Natural killer cell (primary cell): ENCODE measurements at regions not wholly inside any gene's neighbourhood (a gene's known extent, or its start where the extent isn't known, plus 50 kb on each side); places are given as distances from the start of the nearest gene placed in this dataset.

ENCODE experiments used
- ATAC-seq, 3 donors: fragments of 150-1000 bp in 2 of 3; fragments of 200-7000 bp in 1 of 3; cut with Tn5 transposase; 1 replicate in 1 of 3; 2 replicates in 2 of 3; pipeline ENCODE4 v1.10.0; 2021; ENCODE audit warnings: mild to moderate bottlenecking in 2 of 3, moderate library complexity in 2 of 3
- DNase-seq, 2 donors: peaks; one replicate each; pipeline versions ENCODE4 v3.0.0 to v3.0.0-alpha.2; 2013 to 2021; ENCODE audit warnings: mixed read lengths in 1 of 2
- H3K27ac ChIP-seq: one replicate; pipeline ENCODE4 v1.5.1; 2013; ENCODE audit warnings: mild to moderate bottlenecking, low read length
- H3K27me3 ChIP-seq: one replicate; pipeline ENCODE4 v1.6.1; 2013; ENCODE audit warnings: low read length; ENCODE audit not compliant: control insufficient read depth, insufficient read depth
- H3K36me3 ChIP-seq: one replicate; pipeline ENCODE4 v1.6.1; 2013; ENCODE audit warnings: low read length; ENCODE audit not compliant: control insufficient read depth, insufficient read depth
- H3K4me1 ChIP-seq: one replicate; pipeline ENCODE4 v1.6.1; 2013; ENCODE audit warnings: low read length; ENCODE audit not compliant: control insufficient read depth, insufficient read depth
- H3K4me3 ChIP-seq: one replicate; pipeline ENCODE4 v1.5.1; 2013; ENCODE audit warnings: low read length
- H3K9me3 ChIP-seq: one replicate; pipeline ENCODE4 v1.6.1; 2013; ENCODE audit warnings: low read length; ENCODE audit not compliant: control insufficient read depth, insufficient read depth
- H3K27ac Mint-ChIP-seq, 2 donors: one replicate each; pipeline ENCODE4 v1.8.0; 2022; ENCODE audit warnings: mild to moderate bottlenecking in 2 of 2, mixed read lengths in 2 of 2, moderate library complexity in 1 of 2
- H3K27me3 Mint-ChIP-seq, 2 donors: one replicate each; pipeline ENCODE4 v1.8.0; 2022; ENCODE audit warnings: low read depth in 2 of 2, mixed read lengths in 2 of 2
- H3K36me3 Mint-ChIP-seq: one replicate; pipeline ENCODE4 v1.8.0; 2022; ENCODE audit warnings: mixed read lengths
- H3K4me1 Mint-ChIP-seq, 2 donors: one replicate each; pipeline ENCODE4 v1.8.0; 2022; ENCODE audit warnings: mixed read lengths in 2 of 2
- H3K4me3 Mint-ChIP-seq: one replicate; pipeline ENCODE4 v1.8.0; 2022; ENCODE audit warnings: mild to moderate bottlenecking, moderate library complexity, mixed read lengths
- H3K9me3 Mint-ChIP-seq, 2 donors: one replicate each; pipeline ENCODE4 v1.8.0; 2022; ENCODE audit warnings: mixed read lengths in 2 of 2
- CTCF ChIP-seq: fragments of 200-600 bp; IDR thresholded peaks from one replicate; pipeline ENCODE4 v1.8.0; 2022; ENCODE audit warnings: antibody characterized with exemption
- WGBS: methylation state at CpG from one replicate; pipeline ENCODE4 v1.1.7; 2013; ENCODE audit warnings: missing lambda C conversion rate; ENCODE audit not compliant: insufficient coverage; 5-methylcytosine and 5-hydroxymethylcytosine counted together
- intact Hi-C: fragments of 100-400 bp; cut with micrococcal nuclease; formaldehyde crosslinking; loops from one replicate; pipeline ENCODE4 v1.14.2; 2022

- intact Hi-C loops: no loop called here
- no peaks in the 10 kb centered on the region for H3K27me3 ChIP-seq
- peaks cover 11 to 28% of the 10 kb centered on the region in 2 donors for H3K27me3 Mint-ChIP-seq
- H3K36me3 ChIP-seq: no peaks in the 10 kb centered on the region
- WGBS: 18% methylated on average over 18 of the region's 18 CpGs
- H3K9me3 ChIP-seq: no peaks in the 10 kb centered on the region
- H3K4me3 Mint-ChIP-seq: no peak overlapping the region
- no peaks in the 10 kb centered on the region for H3K36me3 Mint-ChIP-seq
- peak in 1 of 2 donors; percentile 18 for DNase-seq
- no peak overlapping the region for H3K4me3 ChIP-seq
- H3K4me1 Mint-ChIP-seq: no peaks in the 10 kb centered on the region
- H3K27ac Mint-ChIP-seq: no peak overlapping the region
- no peak overlapping the region for H3K27ac ChIP-seq
- ATAC-seq: no peak
- TF ChIP-seq CTCF: no peak
- peaks cover 2% of the 10 kb centered on the region for H3K4me1 ChIP-seq
- no peaks in the 10 kb centered on the region for H3K9me3 Mint-ChIP-seq
Measured at GRCh38 chr12:111181143-111181726, 187.7 kb downstream of the PHETA1 start.

- H3K4me1 ChIP-seq: no peaks in the 10 kb centered on the region
- no peaks in the 10 kb centered on the region for H3K27me3 ChIP-seq
- H3K27ac Mint-ChIP-seq: no peak overlapping the region
- no peaks in the 10 kb centered on the region for H3K36me3 Mint-ChIP-seq
- H3K27ac ChIP-seq: no peak overlapping the region
- no peak overlapping the region for H3K4me3 Mint-ChIP-seq
- H3K9me3 Mint-ChIP-seq: no peaks in the 10 kb centered on the region
- DNase-seq (no peak), ATAC-seq (no peak)
- no peaks in the 10 kb centered on the region for H3K36me3 ChIP-seq
- TF ChIP-seq CTCF: no peak
- intact Hi-C loops: no loop called here
- 41% methylated on average over 17 of the region's 19 CpGs for WGBS
- H3K4me3 ChIP-seq: no peak overlapping the region
- H3K27me3 Mint-ChIP-seq: peaks cover 15 to 28% of the 10 kb centered on the region in 2 donors
- no peaks in the 10 kb centered on the region for H3K9me3 ChIP-seq
- H3K4me1 Mint-ChIP-seq: no peaks in the 10 kb centered on the region
Measured at GRCh38 chr12:111180426-111181142, 188.3 kb downstream of the PHETA1 start.

- DNase-seq (no peak), ATAC-seq (no peak)
- Histone ChIP-seq H3K4me1 (no peaks in the 10 kb centered on the region), H3K36me3 (no peaks in the 10 kb centered on the region), H3K4me3 (no peak overlapping the region), H3K27ac (no peak overlapping the region), H3K27me3 (no peaks in the 10 kb centered on the region), H3K9me3 (no peaks in the 10 kb centered on the region)
- Mint-ChIP-seq H3K9me3 (no peaks in the 10 kb centered on the region), H3K27me3 (peaks cover 15 to 41% of the 10 kb centered on the region in 2 donors), H3K4me3 (no peak overlapping the region), H3K36me3 (no peaks in the 10 kb centered on the region), H3K4me1 (no peaks in the 10 kb centered on the region), H3K27ac (no peak overlapping the region)
- 71% methylated on average over 16 of the region's 18 CpGs for WGBS
- no peak for TF ChIP-seq CTCF
- intact Hi-C loops: no loop called here
Measured at GRCh38 chr12:111178181-111179081, 190.5 kb downstream of the PHETA1 start.
